ENCODE measurements at regions not wholly inside any gene's neighbourhood (a gene's known extent, or its start where the extent isn't known, plus 50 kb on each side); places are given as distances from the start of the nearest gene placed in this dataset.

DNA sequence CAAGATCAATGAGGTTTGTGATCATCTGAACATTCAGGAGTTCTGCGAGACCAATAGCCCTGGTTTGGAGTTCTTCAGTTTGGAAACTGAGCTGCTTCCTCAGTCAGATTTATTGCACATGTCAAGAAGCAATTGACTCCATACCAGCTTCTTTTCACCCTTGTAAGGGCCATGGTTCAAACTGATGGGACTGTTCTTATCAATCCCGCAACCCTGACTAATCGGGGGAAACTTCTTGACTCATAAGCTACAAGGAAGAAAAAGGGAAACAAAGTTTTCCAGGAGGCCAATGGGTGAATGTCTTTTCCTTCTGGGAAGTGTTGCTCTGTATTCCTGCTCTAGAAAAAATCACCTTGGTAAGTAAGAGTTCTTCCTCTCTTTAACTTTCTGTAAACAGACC, 187.9 kb downstream of the MIS18A start:
- TF ChIP-seq POLR2AphosphoS5 (IDR thresholded peaks at IDR 0.05; ENCODE audit: low read depth) (no peak), EZH2phosphoT487 (IDR thresholded peaks at IDR 0.05; ENCODE audit: unreplicated experiment) (no peak)
- TF ChIP-seq, protein P1, sequence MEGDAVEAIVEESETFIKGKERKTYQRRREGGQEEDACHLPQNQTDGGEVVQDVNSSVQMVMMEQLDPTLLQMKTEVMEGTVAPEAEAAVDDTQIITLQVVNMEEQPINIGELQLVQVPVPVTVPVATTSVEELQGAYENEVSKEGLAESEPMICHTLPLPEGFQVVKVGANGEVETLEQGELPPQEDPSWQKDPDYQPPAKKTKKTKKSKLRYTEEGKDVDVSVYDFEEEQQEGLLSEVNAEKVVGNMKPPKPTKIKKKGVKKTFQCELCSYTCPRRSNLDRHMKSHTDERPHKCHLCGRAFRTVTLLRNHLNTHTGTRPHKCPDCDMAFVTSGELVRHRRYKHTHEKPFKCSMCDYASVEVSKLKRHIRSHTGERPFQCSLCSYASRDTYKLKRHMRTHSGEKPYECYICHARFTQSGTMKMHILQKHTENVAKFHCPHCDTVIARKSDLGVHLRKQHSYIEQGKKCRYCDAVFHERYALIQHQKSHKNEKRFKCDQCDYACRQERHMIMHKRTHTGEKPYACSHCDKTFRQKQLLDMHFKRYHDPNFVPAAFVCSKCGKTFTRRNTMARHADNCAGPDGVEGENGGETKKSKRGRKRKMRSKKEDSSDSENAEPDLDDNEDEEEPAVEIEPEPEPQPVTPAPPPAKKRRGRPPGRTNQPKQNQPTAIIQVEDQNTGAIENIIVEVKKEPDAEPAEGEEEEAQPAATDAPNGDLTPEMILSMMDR (conservative IDR thresholded peaks at IDR 0.05; ENCODE audit: low read depth in 2 of 2) = no peak
